CD4-positive, alpha-beta T cell treated with Interferon gamma for 1 hour (primary cell): ENCODE measurements at regions not wholly inside any gene's neighbourhood (a gene's known extent, or its start where the extent isn't known, plus 50 kb on each side); places are given as distances from the start of the nearest gene placed in this dataset.

ENCODE experiments used
- DNase-seq: peaks from one replicate; pipeline ENCODE4 v3.0.0-alpha.2; 2020

GRCh38 chr11:70863993-70864392 is 388.4 kb downstream of the SHANK2 start:
- no peak for DNase-seq

DNA sequence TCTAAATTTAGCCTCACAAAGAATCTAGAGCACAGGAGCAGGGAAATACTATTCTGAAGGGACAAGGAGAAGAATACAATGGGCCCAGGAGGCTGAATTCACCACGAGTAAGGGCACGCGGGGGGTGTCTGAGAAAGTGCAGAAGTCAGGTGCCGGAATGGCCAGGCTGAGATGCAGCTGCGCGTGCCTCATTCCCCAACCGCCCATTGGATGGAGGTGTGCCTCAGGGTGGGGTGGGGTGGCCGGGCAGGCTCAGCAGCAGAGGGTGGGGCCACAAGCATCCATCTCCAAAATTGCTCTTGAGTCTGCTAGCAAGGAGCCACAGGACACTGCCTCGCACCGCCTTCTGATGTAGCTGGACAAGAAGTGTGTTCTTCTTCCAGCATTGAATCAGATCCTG is 387.0 kb downstream of the SHANK2 start:
- DNase-seq: no peak

- DNase-seq: no peak
Observed at GRCh38 chr11:70866834-70867233, 385.5 kb downstream of the SHANK2 start.

GRCh38 chr11:70867281-70868047 is 384.9 kb downstream of the SHANK2 start:
- DNase-seq: no peak

DNA sequence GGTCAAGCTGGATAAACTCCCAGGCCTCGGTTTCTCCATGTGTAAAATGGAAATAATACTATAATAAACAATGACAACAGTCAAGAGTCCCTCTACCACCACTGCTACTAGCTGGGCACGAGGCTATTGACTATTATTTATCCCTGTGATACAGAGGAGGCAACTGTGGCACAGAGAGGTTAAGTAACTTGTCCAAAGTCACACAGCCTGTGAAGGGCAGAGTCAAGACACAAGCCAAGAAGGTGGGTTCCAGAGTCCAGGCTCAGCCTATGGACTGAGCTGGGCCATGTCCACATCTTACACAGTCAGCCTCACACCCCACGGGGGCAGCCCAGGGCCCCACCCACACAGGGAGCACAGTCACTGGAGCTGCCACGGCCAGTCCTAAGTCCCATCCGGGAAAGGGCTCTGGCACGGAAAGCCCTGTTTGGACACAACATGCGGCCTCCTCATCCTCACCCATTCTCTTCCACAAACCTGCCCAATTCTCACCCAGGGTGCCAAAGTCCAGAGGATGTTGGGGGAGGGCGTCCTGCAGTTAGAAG is 384.0 kb downstream of the SHANK2 start:
- DNase-seq: no peak

GRCh38 chr11:70869054-70869453 is 383.3 kb downstream of the SHANK2 start:
- no peak for DNase-seq

DNA sequence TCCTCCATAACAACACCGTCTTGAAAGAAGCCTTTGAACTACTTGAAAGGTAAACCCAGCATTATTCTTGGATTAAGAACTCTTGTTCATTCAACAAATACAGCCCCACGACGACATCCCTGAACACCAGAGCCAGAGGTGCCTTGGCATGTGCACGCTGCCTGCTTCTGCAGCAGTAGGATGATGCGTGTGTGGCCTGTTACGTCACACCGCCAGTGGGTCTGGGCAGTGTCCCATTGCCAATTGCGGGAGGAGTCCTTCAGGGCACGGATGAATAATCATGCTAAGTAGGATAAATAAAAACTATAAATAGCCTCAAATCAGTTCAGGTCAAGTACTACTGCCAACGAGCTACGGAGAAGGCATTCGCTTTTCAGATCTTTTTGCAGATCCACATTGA is 380.5 kb downstream of the SHANK2 start:
- DNase-seq: no peak

DNA sequence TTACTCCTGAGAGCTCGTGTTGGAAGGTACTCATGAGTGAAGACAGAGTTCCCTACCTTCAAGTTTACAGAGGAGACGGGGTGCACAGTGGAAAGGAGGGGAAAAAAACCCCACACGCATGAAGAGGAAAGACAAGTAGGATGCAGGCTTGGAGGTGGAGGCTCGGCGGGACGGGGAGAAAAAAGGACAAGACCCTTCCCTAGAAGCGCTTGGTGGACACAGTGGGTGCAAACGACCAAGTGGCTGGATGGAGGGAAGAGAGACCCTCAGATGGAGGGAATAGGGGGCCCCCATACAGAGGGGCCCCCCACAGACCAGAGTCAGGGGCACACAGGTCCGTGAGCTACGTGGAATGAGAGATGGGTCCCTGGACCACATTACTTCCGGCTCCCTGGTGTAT is 380.1 kb downstream of the SHANK2 start:
- DNase-seq: no peak

DNA sequence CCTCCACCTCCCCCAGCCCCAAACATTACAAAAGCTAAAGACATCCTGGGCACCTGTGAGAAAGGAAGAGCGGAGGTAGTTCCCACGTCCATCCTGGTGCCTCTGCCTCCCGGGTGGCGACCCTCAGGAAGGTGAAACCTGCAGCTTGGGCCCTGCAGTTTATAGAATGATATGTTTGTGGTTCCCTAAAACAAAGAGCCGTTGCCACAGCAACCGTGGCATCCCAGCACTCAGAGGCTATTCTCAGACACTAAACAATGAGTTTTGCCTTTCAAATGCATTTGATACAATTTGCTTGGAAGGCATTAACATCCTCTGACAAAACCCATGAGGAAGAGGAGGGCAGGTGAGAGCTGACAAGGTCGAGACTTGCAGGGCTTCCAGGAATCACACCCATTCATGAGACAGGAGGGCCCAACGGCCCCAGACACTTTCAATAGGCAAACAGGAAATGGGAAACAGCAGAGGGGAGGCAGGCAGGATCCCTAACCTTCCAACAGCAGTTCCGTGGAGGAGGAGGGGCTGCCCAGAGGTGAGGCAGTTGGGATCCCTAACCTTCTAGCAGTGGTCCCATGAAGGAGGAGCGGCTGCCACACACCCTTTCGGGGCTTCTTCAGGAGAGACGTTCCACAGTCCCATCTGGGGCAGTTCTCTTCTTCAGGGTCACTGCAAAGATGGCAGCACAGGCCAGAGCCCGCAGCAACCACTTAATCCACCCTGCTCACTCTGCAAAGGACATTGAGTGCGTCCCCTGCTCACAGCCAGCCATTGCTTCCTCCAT is 379.2 kb downstream of the SHANK2 start:
- no peak for DNase-seq

DNA sequence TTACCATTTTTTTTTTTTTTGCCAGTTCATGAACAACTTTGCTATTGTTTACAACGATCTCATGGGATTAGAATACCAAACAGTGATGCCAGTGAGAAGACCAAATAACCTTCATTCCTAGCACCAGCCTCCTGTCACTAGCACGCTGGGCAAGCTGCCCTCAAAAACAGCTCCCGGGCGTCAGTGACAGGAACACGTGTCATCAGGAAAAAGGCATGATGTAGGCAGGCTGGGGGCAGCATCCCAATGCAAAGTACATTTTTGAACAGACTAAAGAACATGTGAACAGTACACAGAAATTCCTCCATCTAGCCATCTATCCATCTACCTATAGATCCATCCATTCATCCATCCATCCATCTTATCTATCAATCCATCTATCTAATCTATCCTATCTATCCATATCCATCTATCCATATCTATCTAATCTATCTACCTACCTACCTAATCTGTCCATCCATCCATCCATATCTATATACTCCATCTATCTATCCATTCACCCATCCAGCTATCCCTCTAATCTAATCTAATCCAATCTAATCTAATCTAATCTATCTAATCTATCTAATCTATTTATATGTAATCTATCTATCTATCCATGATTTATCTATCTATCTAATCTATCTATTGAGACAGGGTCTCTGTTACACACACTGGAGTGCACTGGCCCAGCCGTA is 378.5 kb downstream of the SHANK2 start:
- DNase-seq: no peak

- no peak for DNase-seq
Observed at GRCh38 chr11:70876685-70877084, 375.7 kb downstream of the SHANK2 start.

DNA sequence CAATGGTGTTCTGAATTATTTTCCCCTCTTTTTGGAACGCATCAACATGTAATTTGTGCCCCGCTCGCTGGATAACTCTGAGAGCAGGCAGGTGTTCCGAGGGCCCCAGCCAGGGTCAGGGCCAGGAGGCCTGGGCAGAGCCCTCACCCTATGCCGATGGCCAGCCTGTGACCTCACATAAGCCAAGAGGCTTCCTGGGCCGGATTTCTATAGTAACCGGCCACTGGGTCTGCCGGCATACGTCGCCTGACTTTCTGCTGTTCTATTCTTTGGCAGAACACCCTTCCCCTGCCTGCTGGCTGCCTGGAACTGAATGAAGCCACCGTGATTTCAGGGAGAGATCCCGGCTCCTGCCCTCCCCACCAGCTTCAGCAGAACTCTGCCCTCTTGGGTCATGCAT is 375.2 kb downstream of the SHANK2 start:
- no peak for DNase-seq

GRCh38 chr11:70878366-70878765 is 374.0 kb downstream of the SHANK2 start:
- no peak for DNase-seq

DNA sequence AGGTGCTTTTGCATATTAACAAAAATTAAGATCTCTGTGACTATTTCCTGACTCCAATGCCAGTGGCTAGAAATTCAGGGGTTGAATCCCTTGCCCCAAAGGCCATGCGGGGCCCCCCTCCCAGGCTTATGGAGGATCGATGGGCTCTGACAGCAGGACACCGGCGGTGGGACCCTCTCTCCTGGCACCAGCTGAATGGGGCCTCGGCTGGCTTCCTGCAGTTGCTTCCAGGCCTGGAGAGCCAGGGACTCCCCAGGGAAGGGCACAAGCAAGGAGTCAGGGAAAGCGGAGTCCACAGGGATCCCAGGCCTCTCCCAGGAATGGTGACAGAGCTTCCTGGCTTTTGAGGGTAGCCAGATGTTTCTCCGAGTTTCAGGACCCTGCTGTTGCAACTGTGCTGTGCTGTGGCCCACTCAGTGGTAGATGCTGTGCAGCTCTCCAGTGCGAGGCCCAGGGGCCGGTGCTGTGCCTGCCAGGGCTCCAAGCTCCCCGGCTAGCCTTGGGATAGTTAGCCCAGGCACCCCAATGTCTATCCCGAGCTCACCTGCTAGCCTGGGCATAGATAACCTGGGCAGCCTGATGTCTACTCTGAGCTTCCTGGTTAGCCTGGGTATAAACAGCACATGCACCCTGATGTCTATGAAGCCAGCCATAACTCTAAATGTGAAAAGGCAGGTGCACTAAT is 372.6 kb downstream of the SHANK2 start:
- DNase-seq: no peak

DNA sequence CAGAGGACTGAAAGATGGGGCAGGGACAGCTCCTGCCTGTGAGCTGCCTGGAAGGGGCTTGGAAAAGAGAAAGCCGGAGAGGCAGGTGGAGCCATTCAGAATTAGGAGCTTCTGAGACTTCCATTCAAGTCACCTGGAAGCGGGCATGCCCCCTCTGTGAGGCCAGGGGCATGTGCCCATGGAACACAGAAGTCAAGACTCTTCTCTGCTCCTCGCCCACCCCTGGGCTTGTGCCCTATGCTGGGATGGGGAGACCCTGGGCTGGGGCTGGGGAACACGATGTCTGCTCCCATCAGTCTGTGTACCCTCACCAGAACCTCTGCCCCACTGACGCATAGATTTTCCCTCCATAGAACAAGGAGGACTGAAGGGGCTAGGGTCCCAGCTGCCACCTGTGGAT is 372.0 kb downstream of the SHANK2 start:
- DNase-seq: no peak

GRCh38 chr11:70881948-70882715 is 370.2 kb downstream of the SHANK2 start:
- DNase-seq: no peak

DNA sequence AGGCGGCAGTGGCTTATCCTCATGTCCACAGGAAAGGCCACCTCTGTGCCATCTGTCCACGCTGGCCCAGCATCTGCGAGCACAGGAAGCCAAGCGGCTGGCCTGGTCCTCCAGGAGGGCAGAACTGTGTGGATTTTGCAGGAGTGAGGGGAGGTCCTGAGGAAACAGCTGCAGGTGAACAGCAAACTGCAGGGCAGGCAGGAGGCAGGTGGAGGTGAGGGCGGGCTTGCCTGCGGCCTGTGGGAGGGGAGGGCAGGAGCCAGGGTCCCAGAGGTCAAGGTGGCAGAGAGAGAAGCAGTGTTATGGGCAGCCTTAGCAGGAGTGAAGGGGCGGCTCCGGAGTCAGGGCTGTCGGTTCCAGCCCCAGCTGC is 369.7 kb downstream of the SHANK2 start:
- no peak for DNase-seq

DNA sequence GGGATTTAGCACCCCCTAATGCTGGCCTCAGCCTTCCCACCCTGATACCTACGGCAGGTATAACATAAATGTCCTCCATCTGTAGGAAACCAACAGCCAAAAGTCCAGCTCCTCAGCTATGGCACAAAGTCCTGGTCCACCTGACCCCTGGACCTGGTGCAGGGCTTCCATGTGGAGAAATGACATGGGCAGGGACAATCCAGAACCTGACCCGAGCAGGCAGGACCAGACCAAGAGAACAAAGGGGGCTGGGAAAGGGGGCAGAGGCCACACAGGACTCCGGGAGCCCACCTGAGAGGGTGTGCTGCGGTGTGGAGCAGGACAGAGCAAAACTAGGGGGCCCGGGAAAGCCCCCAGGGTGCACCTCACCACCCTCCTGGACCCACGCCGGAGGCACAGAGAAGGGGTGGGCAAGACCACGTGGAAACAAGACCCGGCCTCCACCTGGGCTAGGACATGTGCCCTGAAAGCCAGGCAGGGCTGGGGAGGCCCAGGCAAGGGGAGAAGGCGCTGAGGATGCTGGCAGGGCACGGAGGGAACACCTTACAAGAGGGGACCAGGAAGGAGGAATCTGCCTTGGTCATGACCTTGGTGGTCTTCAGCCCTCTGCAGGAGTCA is 368.9 kb downstream of the SHANK2 start:
- DNase-seq: no peak

- DNase-seq: no peak
Observed at GRCh38 chr11:70883973-70884623, 368.3 kb downstream of the SHANK2 start.

- DNase-seq: no peak
Observed at GRCh38 chr11:70885281-70886231, 366.8 kb downstream of the SHANK2 start.
